Smooth muscle cell (in vitro differentiated cells): ENCODE measurements at regions not wholly inside any gene's neighbourhood (a gene's known extent, or its start where the extent isn't known, plus 50 kb on each side); places are given as distances from the start of the nearest gene placed in this dataset.

ENCODE experiments used
- DNase-seq: peaks from one replicate; lab custom pipeline; 2025; ENCODE audit not compliant: unreplicated experiment; lab: John Stamatoyannopoulos, UW
- H2AFZ ChIP-seq: fragments of 200-600 bp; sonication (generic); 2 replicates; pipeline ENCODE4 v1.6.0; 2016; ENCODE audit warnings: antibody characterized with exemption, low read depth, mild to moderate bottlenecking
- H3F3A ChIP-seq: fragments of 200-600 bp; sonication (generic); 2 replicates; pipeline ENCODE4 v1.6.0; 2017; ENCODE audit warnings: antibody characterized with exemption, low read depth
- H3K27ac ChIP-seq: fragments of 200-600 bp; sonication (generic); 2 replicates; pipeline ENCODE4 v1.5.1; 2016; ENCODE audit warnings: low read depth, mild to moderate bottlenecking
- H3K27me3 ChIP-seq: fragments of 200-600 bp; sonication (generic); 2 replicates; pipeline ENCODE4 v1.6.1; 2016; ENCODE audit warnings: low read depth, mild to moderate bottlenecking
- H3K36me3 ChIP-seq: fragments of 200-600 bp; sonication (generic); 2 replicates; pipeline ENCODE4 v1.5.1; 2016; ENCODE audit warnings: low read depth
- H3K4me1 ChIP-seq: fragments of 200-600 bp; sonication (generic); 2 replicates; pipeline ENCODE4 v1.5.1; 2016; ENCODE audit warnings: low read depth
- H3K4me2 ChIP-seq: fragments of 200-600 bp; sonication (generic); 2 replicates; pipeline ENCODE4 v1.6.0; 2016; ENCODE audit warnings: mild to moderate bottlenecking
- H3K4me3 ChIP-seq: fragments of 200-600 bp; sonication (generic); 2 replicates; pipeline ENCODE4 v1.5.1; 2016; ENCODE audit warnings: mild to moderate bottlenecking
- H3K79me2 ChIP-seq: fragments of 200-600 bp; sonication (generic); 2 replicates; pipeline ENCODE4 v1.6.0; 2016; ENCODE audit warnings: low read depth, mild to moderate bottlenecking
- H3K9ac ChIP-seq: fragments of 200-600 bp; sonication (generic); 2 replicates; pipeline ENCODE4 v1.6.0; 2016; ENCODE audit warnings: low read depth
- H3K9me3 ChIP-seq: fragments of 200-600 bp; sonication (generic); replicated peaks from 2 replicates; pipeline ENCODE4 v1.5.1; 2016; ENCODE audit warnings: low read depth
- H4K20me1 ChIP-seq: fragments of 200-600 bp; sonication (generic); 2 replicates; pipeline ENCODE4 v1.6.0; 2016; ENCODE audit warnings: low read depth
- WGBS: methylation state at CpG from one replicate; pipeline ENCODE4 v1.1.7; 2016; ENCODE audit warnings: low lambda C conversion rate; 5-methylcytosine and 5-hydroxymethylcytosine counted together
- TF ChIP-seq, protein P1 (sequence below): fragments of 200-600 bp; sonication (generic); IDR thresholded peaks from 2 replicates; pipeline ENCODE4 v1.5.1; 2017; ENCODE audit warnings: borderline replicate concordance, mild to moderate bottlenecking, antibody characterized with exemption; ENCODE audit not compliant: insufficient read depth, poor library complexity, severe bottlenecking

DNA sequence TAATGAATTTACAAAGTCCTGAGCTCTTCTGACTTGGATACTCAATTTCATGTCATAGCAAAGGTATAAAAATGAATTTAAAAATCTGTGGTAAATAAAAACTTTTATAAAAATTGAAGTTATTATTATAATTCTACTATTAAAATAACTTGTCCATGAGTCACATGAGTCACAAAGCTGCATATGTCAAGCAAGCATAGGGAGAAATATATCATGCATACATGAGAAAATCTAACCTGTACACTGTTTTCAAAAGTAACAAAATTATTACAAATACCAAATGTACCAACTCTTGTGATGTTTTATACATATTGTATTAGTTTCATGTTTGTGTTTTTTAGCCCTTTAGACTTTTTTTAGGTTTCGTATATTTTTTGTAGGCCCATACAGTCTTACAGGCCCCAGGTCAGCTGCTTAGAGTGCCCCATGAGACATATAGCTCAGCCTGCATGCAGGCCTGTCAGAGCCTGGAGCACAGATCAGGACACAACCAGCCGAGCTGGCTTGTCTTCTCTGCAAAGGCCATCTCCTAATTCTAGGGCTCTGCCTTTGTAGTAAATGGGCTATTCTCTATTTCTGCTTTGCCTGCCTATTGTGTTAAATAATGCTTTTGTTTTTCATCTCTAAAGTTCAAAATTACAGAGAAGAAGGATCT lies 818.7 kb upstream of the TENM3 start:
- Histone ChIP-seq H2AFZ (no peak overlapping the region), H3K9ac (no peak overlapping the region), H3K4me3 (no peak overlapping the region), H3K4me1 (no peaks in the 10 kb centered on the region), H3K27ac (no peak overlapping the region), H3K79me2 (no peaks in the 10 kb centered on the region), H3K36me3 (no peaks in the 10 kb centered on the region), H3F3A (no peaks in the 10 kb centered on the region), H3K4me2 (no peak overlapping the region), H4K20me1 (no peaks in the 10 kb centered on the region), H3K27me3 (no peaks in the 10 kb centered on the region), H3K9me3 (no peaks in the 10 kb centered on the region)
- TF ChIP-seq, protein P1, sequence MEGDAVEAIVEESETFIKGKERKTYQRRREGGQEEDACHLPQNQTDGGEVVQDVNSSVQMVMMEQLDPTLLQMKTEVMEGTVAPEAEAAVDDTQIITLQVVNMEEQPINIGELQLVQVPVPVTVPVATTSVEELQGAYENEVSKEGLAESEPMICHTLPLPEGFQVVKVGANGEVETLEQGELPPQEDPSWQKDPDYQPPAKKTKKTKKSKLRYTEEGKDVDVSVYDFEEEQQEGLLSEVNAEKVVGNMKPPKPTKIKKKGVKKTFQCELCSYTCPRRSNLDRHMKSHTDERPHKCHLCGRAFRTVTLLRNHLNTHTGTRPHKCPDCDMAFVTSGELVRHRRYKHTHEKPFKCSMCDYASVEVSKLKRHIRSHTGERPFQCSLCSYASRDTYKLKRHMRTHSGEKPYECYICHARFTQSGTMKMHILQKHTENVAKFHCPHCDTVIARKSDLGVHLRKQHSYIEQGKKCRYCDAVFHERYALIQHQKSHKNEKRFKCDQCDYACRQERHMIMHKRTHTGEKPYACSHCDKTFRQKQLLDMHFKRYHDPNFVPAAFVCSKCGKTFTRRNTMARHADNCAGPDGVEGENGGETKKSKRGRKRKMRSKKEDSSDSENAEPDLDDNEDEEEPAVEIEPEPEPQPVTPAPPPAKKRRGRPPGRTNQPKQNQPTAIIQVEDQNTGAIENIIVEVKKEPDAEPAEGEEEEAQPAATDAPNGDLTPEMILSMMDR: no peak
- 82% methylated on average over 2 of the region's 2 CpGs for WGBS
- no peak for DNase-seq

DNA sequence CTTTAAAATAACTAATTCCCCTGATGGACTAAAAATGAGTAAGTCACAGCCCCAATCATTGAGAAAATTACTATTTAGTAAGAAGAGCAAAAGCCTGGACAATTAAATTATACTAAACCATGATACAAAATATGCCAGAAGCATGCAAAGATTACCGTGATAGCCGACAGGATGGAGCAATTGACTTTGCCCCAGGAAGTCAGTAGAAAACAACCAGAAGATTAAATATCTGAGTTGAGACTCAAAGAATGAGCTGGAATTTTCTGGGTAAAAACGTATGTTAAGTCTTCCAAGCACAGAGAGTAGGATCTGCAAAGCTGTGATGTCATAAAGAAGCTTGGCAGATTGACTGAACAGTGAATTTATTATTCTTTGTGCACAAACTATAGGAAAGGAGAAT lies 816.1 kb upstream of the TENM3 start:
- no peaks in the 10 kb centered on the region for H3K4me1 ChIP-seq
- no peak overlapping the region for H2AFZ ChIP-seq
- TF ChIP-seq, protein P1: no peak
- H4K20me1 ChIP-seq: no peaks in the 10 kb centered on the region
- no peaks in the 10 kb centered on the region for H3K79me2 ChIP-seq
- no peak overlapping the region for H3K4me2 ChIP-seq
- no peaks in the 10 kb centered on the region for H3K27me3 ChIP-seq
- DNase-seq: no peak
- no peak overlapping the region for H3K9ac ChIP-seq
- H3K9me3 ChIP-seq: no peaks in the 10 kb centered on the region
- no peaks in the 10 kb centered on the region for H3F3A ChIP-seq
- H3K36me3 ChIP-seq: no peaks in the 10 kb centered on the region
- no peak overlapping the region for H3K4me3 ChIP-seq
- H3K27ac ChIP-seq: no peak overlapping the region
- 84% methylated on average over 3 of the region's 3 CpGs for WGBS

DNA sequence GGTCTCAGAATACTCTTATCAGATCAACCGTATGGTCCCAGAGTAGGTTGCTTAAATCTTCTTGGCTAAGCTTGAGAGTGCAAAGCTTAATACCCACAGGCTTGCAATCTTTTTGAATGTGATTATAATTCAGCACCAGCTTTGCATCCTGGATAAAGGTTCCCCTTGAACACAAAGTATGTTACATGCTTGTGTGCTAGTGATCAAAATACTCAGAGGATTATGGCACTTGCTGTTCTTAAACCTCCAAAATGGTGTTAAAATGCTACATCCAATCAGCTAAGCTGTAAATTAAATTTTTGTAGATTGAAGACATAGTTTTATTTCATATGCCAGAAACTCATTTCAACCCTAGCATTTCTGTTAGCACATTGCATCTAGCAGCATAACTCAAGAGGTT lies 812.2 kb upstream of the TENM3 start:
- Histone ChIP-seq H4K20me1 (no peaks in the 10 kb centered on the region), H3K79me2 (no peaks in the 10 kb centered on the region), H3K4me1 (no peaks in the 10 kb centered on the region), H3K9ac (no peak overlapping the region), H2AFZ (no peak overlapping the region), H3F3A (no peaks in the 10 kb centered on the region), H3K4me2 (no peak overlapping the region), H3K36me3 (no peaks in the 10 kb centered on the region), H3K27me3 (no peaks in the 10 kb centered on the region), H3K27ac (no peak overlapping the region), H3K4me3 (no peak overlapping the region), H3K9me3 (no peaks in the 10 kb centered on the region)
- TF ChIP-seq, protein P1: no peak
- 61% methylated on average over 1 of the region's 1 CpG for WGBS
- DNase-seq: no peak

DNA sequence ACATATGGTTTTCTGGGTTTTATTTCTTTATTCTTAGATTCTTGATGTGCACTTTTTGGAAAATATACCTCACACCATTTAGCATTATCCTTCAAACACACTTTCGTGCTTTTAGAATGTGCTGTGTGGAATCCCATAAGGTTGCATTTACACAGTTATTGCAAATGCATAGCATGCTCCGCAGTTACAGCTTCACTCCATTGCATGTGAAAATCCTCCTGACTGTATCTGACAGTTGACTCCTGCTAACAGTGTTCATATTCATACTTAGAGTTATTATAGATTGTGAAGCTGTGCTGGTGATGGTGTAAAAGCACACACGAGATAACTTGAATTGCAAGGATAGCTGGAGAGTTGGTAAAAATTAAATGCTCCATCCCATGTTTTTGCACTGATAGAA lies 811.5 kb upstream of the TENM3 start:
- no peaks in the 10 kb centered on the region for H3K27me3 ChIP-seq
- WGBS: 81% methylated on average over 3 of the region's 3 CpGs
- TF ChIP-seq, protein P1: no peak
- H4K20me1 ChIP-seq: no peaks in the 10 kb centered on the region
- H3F3A ChIP-seq: no peaks in the 10 kb centered on the region
- H3K4me1 ChIP-seq: no peaks in the 10 kb centered on the region
- H3K9me3 ChIP-seq: no peaks in the 10 kb centered on the region
- H3K4me2 ChIP-seq: no peak overlapping the region
- no peaks in the 10 kb centered on the region for H3K36me3 ChIP-seq
- H3K27ac ChIP-seq: no peak overlapping the region
- no peak for DNase-seq
- H3K9ac ChIP-seq: no peak overlapping the region
- H3K4me3 ChIP-seq: no peak overlapping the region
- no peak overlapping the region for H2AFZ ChIP-seq
- H3K79me2 ChIP-seq: no peaks in the 10 kb centered on the region
